NCI-H524 (cell line): ENCODE measurements at regions not wholly inside any gene's neighbourhood (a gene's known extent, or its start where the extent isn't known, plus 50 kb on each side); places are given as distances from the start of the nearest gene placed in this dataset.
"Not testable (repeated sequence)": the region's sequence is repeated elsewhere in the genome, so short reads cannot be mapped to it uniquely, and the experiment has no call there.

ENCODE experiments used
- DNase-seq, 2 experiments: peaks; one replicate each; lab custom pipeline; 2025; lab: John Stamatoyannopoulos, UW

GRCh38 chr6:126811321-126811720 is 307.1 kb upstream of the RSPO3 start:
- DNase-seq: no peak

- DNase-seq: no peak
Observed at GRCh38 chr6:126812010-126812409, 306.5 kb upstream of the RSPO3 start.

- DNase-seq: peak in 1 of 2 experiments; percentile 10
Observed at GRCh38 chr6:126812651-126813050, 305.8 kb upstream of the RSPO3 start.

GRCh38 chr6:126820634-126821033 is 297.8 kb upstream of the RSPO3 start:
- DNase-seq: no peak

GRCh38 chr6:126821706-126822105 is 296.8 kb upstream of the RSPO3 start:
- DNase-seq: no peak

GRCh38 chr6:126824226-126824625 is 294.2 kb upstream of the RSPO3 start:
- DNase-seq: no peak

GRCh38 chr6:126824815-126825214 is 293.7 kb upstream of the RSPO3 start:
- DNase-seq: no peak

GRCh38 chr6:126826166-126826714 is 292.2 kb upstream of the RSPO3 start:
- DNase-seq: no peak

GRCh38 chr6:126831461-126831860 is 287.0 kb upstream of the RSPO3 start:
- DNase-seq: no peak

- no peak for DNase-seq
Observed at GRCh38 chr6:126842769-126843168, 275.7 kb upstream of the RSPO3 start.

- no peak for DNase-seq
Observed at GRCh38 chr6:126848119-126848518, 270.4 kb upstream of the RSPO3 start.

- DNase-seq: no peak
Observed at GRCh38 chr6:126867641-126868040, 250.8 kb upstream of the RSPO3 start.

- no peak for DNase-seq
Observed at GRCh38 chr6:126873351-126873750, 245.1 kb upstream of the RSPO3 start.

GRCh38 chr6:126873791-126874190 is 244.7 kb upstream of the RSPO3 start:
- no peak for DNase-seq

- no peak for DNase-seq
Observed at GRCh38 chr6:126876446-126876845, 242.0 kb upstream of the RSPO3 start.

GRCh38 chr6:126880964-126881363 is 237.5 kb upstream of the RSPO3 start:
- DNase-seq: no peak

GRCh38 chr6:126886106-126886505 is 232.4 kb upstream of the RSPO3 start:
- DNase-seq: no peak

- no peak for DNase-seq
Observed at GRCh38 chr6:126888727-126889725, 229.4 kb upstream of the RSPO3 start.

- no peak for DNase-seq
Observed at GRCh38 chr6:126890055-126890454, 228.4 kb upstream of the RSPO3 start.

GRCh38 chr6:126891158-126891557 is 227.3 kb upstream of the RSPO3 start:
- no peak for DNase-seq

- not testable (repeated sequence) for DNase-seq
Observed at GRCh38 chr6:126892869-126893268, 225.6 kb upstream of the RSPO3 start.

GRCh38 chr6:126897758-126898157 is 220.7 kb upstream of the RSPO3 start:
- DNase-seq: no peak

- DNase-seq: no peak
Observed at GRCh38 chr6:126904176-126904575, 214.3 kb upstream of the RSPO3 start.
